Esophagus squamous epithelium (tissue), 5 donors: ENCODE measurements at regions not wholly inside any gene's neighbourhood (a gene's known extent, or its start where the extent isn't known, plus 50 kb on each side); places are given as distances from the start of the nearest gene placed in this dataset.

Experiments used
- DNase-seq: peaks from one replicate; lab custom pipeline; 2025; lab: John Stamatoyannopoulos, UW
- H3K27ac ChIP-seq, 4 donors: fragments of 200-600 bp; sonication (generic); one replicate each; pipeline ENCODE4 v1.5.1; 2016 to 2019; ENCODE audit warnings: mild to moderate bottlenecking in 1 of 4
- H3K27me3 ChIP-seq, 4 donors: fragments of 200-600 bp; sonication (generic); 1 replicate in 3 of 4; 2 replicates in 1 of 4; pipeline versions ENCODE4 v1.5.1 to v1.6.0; 2017 to 2021; ENCODE audit warnings: antibody characterized with exemption in 1 of 4
- H3K36me3 ChIP-seq, 3 donors: fragments of 200-600 bp; sonication (generic); one replicate each; pipeline ENCODE4 v1.5.1; 2016 to 2019
- H3K4me1 ChIP-seq, 3 donors: fragments of 200-600 bp; sonication (generic); one replicate each; pipeline ENCODE4 v1.5.1; 2017 to 2019
- H3K4me3 ChIP-seq, 4 donors: fragments of 200-600 bp; sonication (generic); 1 replicate in 3 of 4; 2 replicates in 1 of 4; pipeline ENCODE4 v1.5.1; 2016 to 2019; ENCODE audit warnings: mild to moderate bottlenecking in 2 of 4, moderate library complexity in 1 of 4
- H3K9me3 ChIP-seq, 3 donors: fragments of 200-600 bp; sonication (generic); one replicate each; pipeline ENCODE4 v1.5.1; 2016 to 2019
- POLR2A ChIP-seq, 4 donors: fragments of 450-650 bp; IDR thresholded peaks; one replicate each; pipeline ENCODE4 v1.6.1; 2017; ENCODE audit warnings: antibody characterized with exemption in 4 of 4, mild to moderate bottlenecking in 4 of 4, moderate library complexity in 3 of 4
- WGBS, 2 donors: methylation state at CpG; one replicate each; pipeline ENCODE4 v1.1.5; 2018; 5-methylcytosine and 5-hydroxymethylcytosine counted together
- intact Hi-C: fragments of 100-400 bp; cut with DNase I; formaldehyde crosslinking; loops from one replicate; pipeline ENCODE4 v1.15.0; 2022
- TF ChIP-seq, protein P1 (sequence below), 6 experiments: fragments of 450-650 bp in 4 of 6; fragments of 200-600 bp in 2 of 6; sonication (generic) in 2 of 6; IDR thresholded peaks; one replicate each; pipeline ENCODE4 v1.5.1; 2016 to 2019; ENCODE audit warnings: antibody characterized with exemption in 6 of 6, mild to moderate bottlenecking in 4 of 6, moderate library complexity in 4 of 6
- donor health status: DM: yes; HTN: yes; CAD: no.

DNA sequence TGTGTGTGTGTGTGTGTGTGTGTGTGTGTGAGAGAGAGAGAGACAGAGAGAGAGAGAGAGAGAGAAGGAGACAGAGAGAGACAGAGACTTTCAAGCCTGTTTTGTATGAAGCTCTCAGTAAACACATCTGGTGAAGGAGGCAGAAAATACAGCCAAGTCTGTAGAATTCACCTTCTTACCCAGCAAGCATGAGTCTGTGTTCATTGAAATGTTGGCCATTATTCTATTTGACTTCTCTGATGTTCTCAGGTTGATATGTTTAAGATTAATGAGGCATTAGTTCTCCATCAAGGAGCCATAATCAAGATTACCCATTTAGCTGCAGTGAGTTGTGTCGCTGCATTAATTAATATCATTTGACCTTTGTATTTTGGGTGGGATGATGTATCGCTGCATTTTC is 895.8 kb upstream of the EEF2KMT start:
- no peak for DNase-seq
- TF ChIP-seq POLR2A (IDR thresholded peaks at IDR 0.05), result no peak
- TF ChIP-seq, protein P1, sequence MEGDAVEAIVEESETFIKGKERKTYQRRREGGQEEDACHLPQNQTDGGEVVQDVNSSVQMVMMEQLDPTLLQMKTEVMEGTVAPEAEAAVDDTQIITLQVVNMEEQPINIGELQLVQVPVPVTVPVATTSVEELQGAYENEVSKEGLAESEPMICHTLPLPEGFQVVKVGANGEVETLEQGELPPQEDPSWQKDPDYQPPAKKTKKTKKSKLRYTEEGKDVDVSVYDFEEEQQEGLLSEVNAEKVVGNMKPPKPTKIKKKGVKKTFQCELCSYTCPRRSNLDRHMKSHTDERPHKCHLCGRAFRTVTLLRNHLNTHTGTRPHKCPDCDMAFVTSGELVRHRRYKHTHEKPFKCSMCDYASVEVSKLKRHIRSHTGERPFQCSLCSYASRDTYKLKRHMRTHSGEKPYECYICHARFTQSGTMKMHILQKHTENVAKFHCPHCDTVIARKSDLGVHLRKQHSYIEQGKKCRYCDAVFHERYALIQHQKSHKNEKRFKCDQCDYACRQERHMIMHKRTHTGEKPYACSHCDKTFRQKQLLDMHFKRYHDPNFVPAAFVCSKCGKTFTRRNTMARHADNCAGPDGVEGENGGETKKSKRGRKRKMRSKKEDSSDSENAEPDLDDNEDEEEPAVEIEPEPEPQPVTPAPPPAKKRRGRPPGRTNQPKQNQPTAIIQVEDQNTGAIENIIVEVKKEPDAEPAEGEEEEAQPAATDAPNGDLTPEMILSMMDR (IDR thresholded peaks at IDR 0.05), result no peak
- Histone ChIP-seq H3K9me3 (no peaks in the 10 kb centered on the region), H3K27ac (no peak overlapping the region), H3K4me1 (no peaks in the 10 kb centered on the region), H3K27me3 (no peaks in the 10 kb centered on the region), H3K36me3 (no peaks in the 10 kb centered on the region), H3K4me3 (no peak overlapping the region)
- WGBS, 2 donors, result 92 to 95% methylated on average over 2 of the region's 2 CpGs
- intact Hi-C loops, result no loop called here

DNA sequence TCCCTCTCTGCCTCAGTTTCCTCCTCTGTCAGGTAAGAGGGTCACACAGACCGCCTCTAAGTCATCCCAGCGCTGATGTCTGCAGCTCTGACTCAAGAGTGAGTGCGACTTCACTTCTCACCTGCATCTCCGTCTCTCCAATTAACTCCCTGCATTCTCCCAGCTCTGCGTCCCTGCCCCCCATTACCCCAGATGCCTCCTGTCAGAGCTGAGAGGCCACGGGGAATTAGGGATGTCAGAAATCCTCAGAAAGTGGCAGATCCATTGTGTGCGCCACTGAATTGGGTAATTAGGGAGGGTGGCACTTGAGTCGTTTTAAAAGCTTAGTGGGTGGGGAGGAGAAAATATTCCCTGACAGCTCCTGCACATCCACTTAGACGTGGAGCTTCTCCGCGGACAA is 885.4 kb upstream of the EEF2KMT start:
- peaks cover 0 to 8% (median 0%) of the 10 kb centered on the region in 4 donors for H3K27me3 ChIP-seq
- no peaks in the 10 kb centered on the region for H3K36me3 ChIP-seq
- no peaks in the 10 kb centered on the region for H3K9me3 ChIP-seq
- WGBS, 2 donors, result 40 to 57% methylated on average over 9 to 11 of the region's 11 CpGs
- intact Hi-C loops, result no loop called here
- no peak overlapping the region for H3K27ac ChIP-seq
- TF ChIP-seq POLR2A (IDR thresholded peaks at IDR 0.05), result no peak
- TF ChIP-seq, protein P1 (IDR thresholded peaks at IDR 0.05), result no peak
- no peak for DNase-seq
- H3K4me1 ChIP-seq, result no peaks in the 10 kb centered on the region
- H3K4me3 ChIP-seq, result no peak overlapping the region

DNA sequence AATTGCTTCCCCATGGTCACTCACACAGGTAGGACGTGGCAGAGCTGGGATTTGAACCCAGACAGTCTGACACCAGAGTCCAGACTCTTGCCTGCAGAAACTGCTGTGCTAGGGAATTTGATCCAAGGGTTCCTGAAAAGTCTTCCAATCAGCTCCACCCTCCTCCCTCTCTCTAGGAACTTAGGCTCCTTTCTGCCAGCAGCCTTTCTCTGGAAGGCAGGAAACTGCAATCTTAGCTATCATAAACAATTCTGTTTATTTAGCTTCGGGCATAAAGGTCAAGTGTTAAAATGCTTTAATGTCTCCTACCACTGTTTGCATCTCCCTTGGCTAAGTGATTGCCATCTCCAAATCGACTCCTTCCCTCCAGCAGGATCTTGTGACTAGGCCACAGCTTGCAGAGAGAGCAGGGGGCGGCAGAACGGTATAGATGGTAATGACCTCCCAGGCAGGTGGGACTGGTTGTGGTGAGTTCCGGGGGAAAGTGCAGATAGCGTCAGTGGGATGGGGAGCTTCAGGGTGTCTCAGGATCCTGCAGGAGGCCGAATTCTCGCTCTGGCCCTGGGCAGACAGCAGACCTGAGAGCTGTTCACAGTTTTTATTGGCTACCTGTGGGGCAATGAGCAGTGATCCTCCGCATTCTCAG is 882.4 kb upstream of the EEF2KMT start:
- Histone ChIP-seq H3K27me3 (peaks cover 0 to 8% (median 0%) of the 10 kb centered on the region in 4 donors), H3K4me3 (no peak overlapping the region), H3K9me3 (no peaks in the 10 kb centered on the region), H3K27ac (no peak overlapping the region), H3K4me1 (no peaks in the 10 kb centered on the region), H3K36me3 (no peaks in the 10 kb centered on the region)
- DNase-seq, result no peak
- no peak for TF ChIP-seq POLR2A (IDR thresholded peaks at IDR 0.05)
- TF ChIP-seq, protein P1 (IDR thresholded peaks at IDR 0.05), result no peak
- WGBS, 2 donors, result 30 to 48% methylated on average over 10 of the region's 10 CpGs
- intact Hi-C loops, result no loop called here

DNA sequence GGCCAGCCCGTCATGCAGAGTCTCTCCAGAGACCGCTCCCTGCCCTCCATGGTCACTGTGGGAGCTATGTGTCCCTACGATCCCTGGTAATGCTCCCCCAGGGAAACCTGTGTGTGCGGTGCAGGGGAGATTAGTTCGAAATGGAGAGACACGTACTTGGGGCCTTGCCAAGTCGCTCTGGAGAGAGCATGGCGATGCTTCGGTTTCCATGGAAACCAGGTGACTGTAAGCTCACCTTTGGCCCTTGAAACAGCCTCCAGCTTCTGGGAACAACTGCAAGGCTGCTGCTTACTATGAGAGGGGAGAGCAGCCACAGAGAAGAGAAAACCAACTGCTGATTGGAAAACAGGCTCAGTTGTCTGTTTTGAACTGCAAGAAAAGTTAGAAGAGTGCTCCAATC is 879.7 kb upstream of the EEF2KMT start:
- TF ChIP-seq POLR2A (IDR thresholded peaks at IDR 0.05), result no peak
- TF ChIP-seq, protein P1 (IDR thresholded peaks at IDR 0.05), result no peak
- WGBS, 2 donors, result 38 to 61% methylated on average over 4 to 6 of the region's 9 CpGs
- Histone ChIP-seq H3K4me1 (no peaks in the 10 kb centered on the region), H3K9me3 (no peaks in the 10 kb centered on the region), H3K27me3 (peaks cover 0 to 8% (median 0%) of the 10 kb centered on the region in 4 donors), H3K4me3 (no peak overlapping the region), H3K36me3 (no peaks in the 10 kb centered on the region), H3K27ac (no peak overlapping the region)
- intact Hi-C loops, result no loop called here
- no peak for DNase-seq

DNA sequence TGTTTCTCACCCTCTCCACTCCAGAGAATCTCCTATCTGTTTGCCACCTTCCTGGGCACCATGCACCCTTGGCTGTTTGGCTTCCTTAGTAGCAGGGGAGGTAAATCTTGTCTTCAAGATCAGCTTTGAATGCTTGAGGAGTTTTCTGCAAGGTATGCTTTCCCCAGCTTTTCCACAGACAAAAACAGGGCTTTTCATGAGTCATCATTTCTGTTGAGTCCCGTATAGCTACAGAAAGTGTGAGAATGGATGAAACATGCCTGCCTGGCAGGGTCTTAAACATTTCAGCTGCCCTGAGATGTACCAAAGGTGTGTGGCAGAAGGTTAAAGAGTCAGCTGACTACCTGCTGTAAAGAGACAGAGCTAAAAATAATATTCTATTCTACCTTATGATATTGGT is 875.2 kb upstream of the EEF2KMT start:
- Histone ChIP-seq H3K27ac (no peak overlapping the region), H3K27me3 (no peaks in the 10 kb centered on the region), H3K36me3 (no peaks in the 10 kb centered on the region), H3K4me1 (no peaks in the 10 kb centered on the region), H3K9me3 (no peaks in the 10 kb centered on the region), H3K4me3 (no peak overlapping the region)
- no peak for DNase-seq
- intact Hi-C loops, result no loop called here
- WGBS, 2 donors, result 11 to 13% methylated on average over 1 of the region's 1 CpG
- no peak for TF ChIP-seq POLR2A (IDR thresholded peaks at IDR 0.05)
- TF ChIP-seq, protein P1 (IDR thresholded peaks at IDR 0.05), result no peak
